H1 (cell line): ENCODE measurements at regions not wholly inside any gene's neighbourhood (a gene's known extent, or its start where the extent isn't known, plus 50 kb on each side); places are given as distances from the start of the nearest gene placed in this dataset.

ENCODE experiments used
- KDM1A ChIP-seq: fragments of 200-600, 300-600 bp; sonication (generic); IDR thresholded peaks from 2 replicates; pipeline ENCODE4 v1.7.1; 2016; ENCODE audit warnings: mild to moderate bottlenecking, low read length, borderline replicate concordance
- POU5F1 ChIP-seq: IDR thresholded peaks from 2 replicates; pipeline ENCODE4 v1.6.1; 2011; ENCODE audit warnings: low read depth, mild to moderate bottlenecking, low read length, moderate library complexity
- RBBP5 ChIP-seq: IDR thresholded peaks from 2 replicates; pipeline ENCODE4 v1.7.1; 2012; ENCODE audit warnings: low read depth, mild to moderate bottlenecking, inconsistent platforms, low read length, moderate library complexity, borderline replicate concordance
- RXRA ChIP-seq: IDR thresholded peaks from 2 replicates; pipeline ENCODE4 v1.6.1; 2011; ENCODE audit warnings: low read depth, mild to moderate bottlenecking, low read length, moderate library complexity; ENCODE audit not compliant: insufficient read depth
- SIX5 ChIP-seq: IDR thresholded peaks from 2 replicates; pipeline ENCODE4 v1.6.1; 2011; ENCODE audit warnings: mild to moderate bottlenecking, low read depth, low read length
- TAF7 ChIP-seq: optimal IDR thresholded peaks from 2 replicates; pipeline ENCODE3; 2011; ENCODE audit warnings: low read depth, mild to moderate bottlenecking, inconsistent platforms, low read length, moderate library complexity, borderline replicate concordance
- TBP ChIP-seq: IDR thresholded peaks from 2 replicates; pipeline ENCODE4 v1.6.1; 2011; ENCODE audit warnings: low read depth, low read length, improper control_type of control experiment
- ZNF274 ChIP-seq: IDR thresholded peaks from 2 replicates; pipeline ENCODE4 v1.7.0; 2012; ENCODE audit warnings: low read length, borderline replicate concordance; ENCODE audit errors: extremely low read depth

DNA sequence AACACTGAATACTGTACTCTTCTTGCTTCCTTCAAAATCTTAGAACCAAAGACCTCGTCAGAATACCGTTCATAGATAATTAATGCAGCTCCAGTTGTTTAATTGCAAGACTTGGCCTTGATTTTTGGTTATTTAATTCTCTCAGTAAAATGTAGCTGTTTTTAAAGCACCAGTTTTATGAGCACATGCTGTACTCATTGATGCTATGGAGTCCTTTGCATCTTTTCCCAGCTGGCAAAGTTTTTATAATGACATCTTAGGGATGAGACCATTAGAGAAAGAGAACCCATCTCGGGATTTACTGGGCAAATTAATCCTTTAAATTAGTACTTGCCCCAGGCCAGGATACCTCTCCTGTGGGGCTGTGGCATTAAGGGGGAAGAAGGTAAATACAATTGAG, 199.3 kb downstream of the MEMO1 start (continued):
- TF ChIP-seq ZNF274 (no peak), SIX5 (no peak), TBP (no peak), KDM1A (no peak), RBBP5 (no peak), POU5F1 (no peak), TAF7 (no peak), RXRA (no peak)
- TF ChIP-seq, all 59 proteins: peak for 0
